HG03565 (cell line): ENCODE measurements at regions not wholly inside any gene's neighbourhood (a gene's known extent, or its start where the extent isn't known, plus 50 kb on each side); places are given as distances from the start of the nearest gene placed in this dataset.
"Not testable (repeated sequence)": the region's sequence is repeated elsewhere in the genome, so short reads cannot be mapped to it uniquely, and the experiment has no call there.

Experiments
- ATAC-seq: cut with Tn5 transposase; IDR thresholded peaks from one replicate; pipeline ENCODE4 v1.9.1; 2021; ENCODE audit warnings: mild to moderate bottlenecking, moderate library complexity; ENCODE audit not compliant: unreplicated experiment

DNA sequence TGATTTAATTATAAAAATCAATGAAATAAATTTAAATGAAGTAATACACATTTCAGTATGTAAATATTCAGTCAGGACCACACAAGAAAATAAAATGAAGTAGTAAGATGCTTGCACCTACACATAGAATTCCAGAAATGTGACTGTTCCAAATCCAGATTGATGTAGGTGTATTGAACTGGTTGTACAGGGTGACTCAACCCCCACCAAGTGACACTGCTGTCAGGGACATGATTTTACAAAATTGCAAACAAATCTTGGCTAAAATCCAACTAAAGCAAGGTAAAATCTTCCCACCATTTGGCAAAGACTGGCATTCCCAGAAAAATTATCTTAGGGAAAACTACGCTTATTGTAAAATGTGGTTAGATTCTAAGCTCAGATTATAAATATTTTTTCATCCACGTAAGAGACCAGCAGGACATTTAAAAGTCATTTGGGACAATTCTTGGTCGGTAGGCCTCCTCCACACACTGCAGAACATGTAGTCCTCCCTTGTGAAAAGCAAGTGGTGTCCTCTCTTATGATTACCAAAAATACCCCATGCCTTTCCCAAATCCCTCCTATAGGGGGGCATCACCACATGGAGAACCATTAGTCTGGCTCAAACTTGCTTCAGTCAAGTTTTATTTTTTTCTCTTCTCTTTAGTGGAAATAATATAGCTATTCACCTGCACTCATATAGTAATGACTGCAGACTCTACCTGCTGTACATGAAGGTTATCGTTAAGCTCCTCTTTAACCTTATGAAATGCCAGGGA lies 287.1 kb upstream of the SMIM30 start:
- no peak for ATAC-seq

DNA sequence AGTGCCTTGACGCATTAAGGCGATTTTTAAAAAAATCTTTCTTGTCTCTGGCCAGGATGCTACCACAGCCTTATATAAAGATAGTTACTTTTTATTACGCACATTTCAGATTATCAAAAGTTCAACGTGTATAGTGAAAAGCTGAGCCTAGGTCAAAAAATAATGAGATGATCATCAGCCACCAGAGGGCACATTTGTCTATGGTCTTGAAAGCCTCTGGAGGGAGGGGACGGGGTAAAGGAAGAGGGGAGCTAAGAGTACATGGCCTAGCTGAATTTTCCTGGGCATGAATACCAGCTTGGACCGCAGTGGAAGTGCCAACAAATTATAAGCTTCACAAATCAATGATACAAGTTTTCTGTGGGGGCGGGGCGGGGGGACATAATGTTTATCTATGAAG lies 285.9 kb upstream of the SMIM30 start:
- no peak for ATAC-seq

DNA sequence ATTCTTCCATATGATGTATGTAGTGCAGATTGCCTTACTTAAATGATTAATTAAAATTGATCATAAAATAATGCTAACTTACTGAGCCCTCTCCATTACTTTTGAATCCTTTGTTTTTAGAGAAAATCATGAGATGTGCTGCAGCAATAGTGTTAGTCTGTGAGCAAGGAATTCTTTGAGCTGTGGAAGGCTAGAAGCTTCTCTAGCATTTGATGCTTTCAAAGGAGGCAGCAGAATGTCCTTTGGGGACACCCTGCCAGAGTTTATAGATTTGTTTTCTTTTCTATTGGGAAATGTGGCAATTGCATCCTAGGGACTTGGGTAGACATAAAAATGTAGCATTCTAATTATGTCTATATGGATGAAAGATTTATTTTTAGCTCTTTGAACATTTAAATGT lies 284.1 kb upstream of the SMIM30 start:
- ATAC-seq, result no peak

DNA sequence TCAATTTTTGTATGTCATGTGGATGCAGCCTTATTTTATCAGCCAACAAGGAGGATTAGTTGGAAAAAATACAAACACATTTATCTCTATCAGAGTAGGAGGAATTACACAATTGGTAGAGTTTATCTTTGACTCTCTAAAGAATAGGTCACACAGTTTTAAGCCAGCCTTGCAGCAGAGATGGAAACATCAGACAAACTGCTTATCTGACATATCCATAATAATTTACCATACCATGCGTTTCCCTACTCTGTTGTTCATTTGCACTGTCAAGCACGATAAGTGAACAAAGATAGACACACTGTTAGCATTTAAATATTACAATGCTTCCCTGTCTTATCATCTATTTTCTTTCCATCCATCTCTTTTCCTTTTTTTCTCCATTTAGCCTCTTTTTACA lies 283.7 kb upstream of the SMIM30 start:
- ATAC-seq, result no peak

DNA sequence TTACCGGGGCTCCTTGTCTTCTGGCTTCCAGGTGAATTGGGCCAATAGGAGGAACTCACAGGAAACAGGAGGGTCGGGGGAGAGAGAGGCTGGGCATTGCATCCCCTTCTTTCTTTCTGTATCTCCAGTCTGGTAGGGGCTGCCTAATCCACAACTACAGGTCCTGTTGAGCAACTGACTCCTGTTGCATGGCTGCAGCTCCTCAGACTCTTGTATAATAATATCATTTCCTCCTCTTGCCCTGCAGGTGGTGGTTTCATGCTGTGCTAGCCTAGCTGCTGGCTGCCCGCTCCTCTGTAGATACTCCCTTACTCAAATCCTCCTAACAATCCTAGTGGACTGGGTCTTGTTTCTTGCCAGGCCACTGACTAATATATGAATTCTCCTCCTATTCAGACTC lies 276.5 kb upstream of the SMIM30 start:
- no peak for ATAC-seq

DNA sequence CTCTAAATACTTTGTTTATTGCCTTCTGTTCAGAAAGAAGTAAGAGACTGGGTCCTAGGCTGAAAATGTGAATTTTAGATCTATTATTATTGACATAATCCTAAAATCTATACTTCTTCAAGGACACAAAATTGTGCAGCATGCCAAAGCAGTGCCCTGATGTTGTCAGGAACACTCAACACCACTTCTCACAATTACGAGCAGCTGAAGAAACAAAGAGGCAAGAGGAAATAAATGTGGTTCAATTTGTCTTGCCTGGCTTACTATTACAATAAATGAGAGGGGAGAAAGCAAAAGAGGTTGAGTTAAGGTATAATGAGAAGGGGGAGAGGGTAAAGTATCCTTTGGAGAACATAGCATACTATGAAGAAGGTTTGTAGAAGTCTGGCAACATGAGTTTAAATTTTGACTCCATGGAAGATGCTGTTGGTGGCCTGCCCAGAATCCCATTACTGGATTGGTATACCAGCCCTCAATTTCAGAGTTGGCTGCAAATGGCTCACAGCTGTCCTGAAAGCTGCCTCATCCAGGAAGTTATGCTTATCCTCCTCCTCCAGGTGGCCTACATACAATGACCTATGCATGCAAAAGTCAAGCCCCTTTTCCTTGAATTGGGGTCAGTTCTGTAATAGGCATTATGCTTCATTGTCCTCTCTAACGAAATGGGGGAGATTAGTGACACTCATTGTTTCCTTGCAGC lies 274.6 kb upstream of the SMIM30 start:
- ATAC-seq, result no peak

DNA sequence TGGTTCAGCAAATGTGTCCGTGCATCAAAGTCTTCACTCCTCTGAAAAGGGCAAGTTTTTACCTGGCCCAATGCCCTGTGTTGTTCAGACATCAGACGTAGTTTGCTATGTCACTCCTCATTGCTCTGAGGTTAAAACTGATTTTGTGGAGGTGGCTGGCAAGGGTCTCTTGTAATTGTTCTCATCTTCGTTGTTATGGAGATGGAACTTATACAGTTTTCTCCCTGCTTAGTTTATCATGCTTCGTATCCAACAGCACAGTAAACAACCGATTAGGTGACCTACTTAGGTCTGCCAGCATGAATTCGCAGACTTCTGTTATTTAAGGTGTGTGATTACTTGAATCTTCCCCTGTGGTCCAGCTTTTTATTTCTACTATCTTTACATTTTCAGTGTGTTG lies 274.1 kb upstream of the SMIM30 start:
- ATAC-seq, result no peak

DNA sequence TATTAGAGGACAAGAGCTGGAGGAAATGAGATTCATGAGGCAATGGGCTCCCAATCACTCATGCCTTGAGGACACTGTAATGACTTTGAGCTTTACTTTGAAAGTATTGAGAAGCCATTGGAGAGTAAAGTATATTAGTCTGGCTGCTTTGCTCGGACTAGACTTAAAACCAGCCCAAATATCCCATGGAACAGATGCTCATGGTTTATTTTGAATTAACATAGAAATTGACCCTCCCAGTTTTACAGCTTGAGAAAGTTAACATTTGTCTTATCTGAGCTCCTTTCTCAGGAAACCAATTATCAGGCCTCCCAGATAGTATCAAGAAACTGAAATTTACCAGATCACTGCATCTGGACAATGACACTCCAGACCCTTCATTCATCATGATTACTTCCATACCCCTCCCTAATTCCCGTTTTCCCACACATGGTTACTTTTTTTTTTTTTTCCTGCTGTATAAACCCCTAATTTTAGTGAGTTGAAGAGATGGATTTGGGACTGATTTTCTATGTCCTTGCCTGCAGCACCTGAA lies 270.8 kb upstream of the SMIM30 start:
- ATAC-seq, result no peak

DNA sequence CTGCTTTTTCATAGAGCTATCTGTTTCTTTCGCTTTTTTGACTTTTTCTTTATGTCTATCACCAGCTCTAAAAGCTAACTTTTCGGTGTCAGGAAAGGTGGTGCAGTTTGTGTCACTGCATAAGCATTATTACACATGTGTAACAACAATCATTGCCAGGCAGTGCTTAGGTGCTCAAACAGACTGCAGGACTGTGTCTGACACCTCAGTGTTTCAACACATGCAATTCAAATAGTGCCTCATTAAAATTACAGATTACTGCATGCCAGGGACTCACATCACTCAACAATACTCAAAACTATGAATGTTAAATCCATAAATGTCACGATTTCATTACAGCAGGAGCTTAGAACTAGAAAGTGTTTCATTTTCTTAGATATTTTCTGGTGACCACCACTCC lies 265.3 kb upstream of the SMIM30 start:
- ATAC-seq, result no peak

DNA sequence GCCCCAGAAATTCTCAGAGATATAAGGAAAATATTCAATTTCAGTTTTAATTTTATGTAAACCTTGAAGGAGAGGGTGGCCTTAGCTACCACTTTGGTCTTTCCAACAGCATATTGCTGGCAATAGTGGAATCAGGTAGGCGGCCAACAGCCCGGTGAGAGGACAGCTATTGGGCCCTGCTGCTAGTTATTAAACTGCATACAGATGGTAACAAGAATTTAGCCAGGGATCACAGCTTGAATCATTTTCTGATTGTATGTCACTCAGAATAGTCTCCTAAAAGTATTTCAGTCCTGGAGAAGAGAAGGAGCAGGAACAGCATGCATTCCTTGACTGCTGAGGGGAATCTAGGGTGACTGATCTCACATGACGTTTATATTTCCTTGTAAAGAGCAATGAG lies 261.4 kb upstream of the SMIM30 start:
- ATAC-seq, result no peak

DNA sequence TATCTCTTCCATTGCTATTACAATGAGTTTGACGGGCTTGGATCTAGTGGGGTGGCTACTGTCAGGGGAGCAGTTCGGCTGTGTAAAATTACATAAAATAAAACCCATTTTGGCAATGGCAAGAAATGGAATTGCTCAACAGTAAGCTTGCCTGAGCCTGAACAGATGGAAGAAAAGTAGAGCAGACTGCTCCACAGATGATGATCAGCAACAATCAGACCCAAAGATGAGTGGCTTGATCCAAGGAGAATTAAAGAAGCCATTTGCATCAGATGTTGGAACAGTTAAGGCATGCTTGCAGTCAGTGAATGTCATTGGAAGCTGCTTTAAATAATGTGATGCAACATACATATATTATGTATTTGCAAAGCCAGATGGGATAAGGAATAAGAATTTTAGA lies 256.6 kb upstream of the SMIM30 start:
- no peak for ATAC-seq

DNA sequence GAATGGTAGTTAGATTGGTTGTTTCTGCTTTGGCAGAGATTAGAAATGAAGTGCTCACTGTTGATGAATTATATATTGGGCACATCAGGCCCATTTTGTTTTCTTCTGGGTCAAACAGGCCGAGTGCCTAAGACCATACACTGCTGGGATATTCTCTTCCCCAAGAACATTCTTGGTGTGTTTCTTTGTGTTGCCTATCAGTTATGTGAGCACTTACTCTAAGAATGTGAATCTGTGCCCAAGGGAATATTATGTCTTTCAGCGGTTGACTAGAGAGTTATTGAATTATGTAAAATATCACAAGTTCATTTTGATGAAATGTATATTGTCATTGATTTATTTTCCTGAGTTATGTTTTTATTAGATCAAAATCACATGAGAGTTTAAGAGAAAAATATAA lies 255.5 kb upstream of the SMIM30 start:
- no peak for ATAC-seq

DNA sequence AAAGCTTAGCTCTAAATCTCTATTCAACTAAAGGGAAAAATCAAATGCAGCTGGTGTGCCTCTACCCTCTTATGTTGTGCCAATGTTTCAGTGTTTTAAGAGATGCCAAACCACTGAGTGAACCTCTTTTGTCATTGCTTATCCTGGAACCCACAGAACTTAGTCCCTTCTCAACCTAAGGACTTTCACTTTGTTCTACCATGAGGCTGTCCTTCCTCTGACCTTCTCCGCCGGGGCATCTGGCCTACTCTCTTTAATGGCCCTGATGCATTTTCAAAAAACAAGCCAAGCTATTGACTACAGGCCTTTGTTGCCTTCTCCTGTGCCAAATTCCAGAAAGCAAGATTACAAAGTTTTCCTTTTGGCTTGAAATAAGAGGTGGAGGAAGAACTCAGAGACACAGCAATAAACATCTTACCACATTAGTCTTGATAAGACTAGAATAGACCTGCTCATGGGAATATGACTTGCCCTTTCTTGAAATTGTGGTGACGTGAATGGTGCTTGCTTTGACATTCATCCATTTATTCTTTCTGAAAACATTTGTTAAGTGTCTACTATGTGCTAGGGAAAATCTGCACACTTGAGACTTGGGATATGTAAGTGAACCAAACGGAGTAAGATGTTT lies 253.2 kb upstream of the SMIM30 start:
- no peak for ATAC-seq

DNA sequence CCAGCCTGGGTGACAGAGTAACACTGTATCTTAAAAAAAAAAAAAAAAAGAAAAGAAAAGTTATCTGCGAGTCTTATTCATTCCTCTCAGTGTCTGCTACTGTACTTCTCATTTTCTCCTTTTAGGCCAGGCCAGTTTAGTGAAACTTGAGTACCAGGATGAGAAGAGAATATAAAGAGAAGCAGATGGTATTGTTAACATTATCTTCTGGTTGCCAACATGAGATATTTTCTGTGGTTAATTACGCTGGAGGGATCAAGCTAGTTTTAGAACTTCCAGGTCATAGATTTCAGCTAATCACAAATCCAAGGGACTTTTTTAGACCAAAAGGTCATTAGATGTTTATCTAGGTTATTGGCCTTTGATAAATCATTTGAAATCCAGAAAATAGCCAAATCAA lies 252.6 kb upstream of the SMIM30 start:
- no peak for ATAC-seq

DNA sequence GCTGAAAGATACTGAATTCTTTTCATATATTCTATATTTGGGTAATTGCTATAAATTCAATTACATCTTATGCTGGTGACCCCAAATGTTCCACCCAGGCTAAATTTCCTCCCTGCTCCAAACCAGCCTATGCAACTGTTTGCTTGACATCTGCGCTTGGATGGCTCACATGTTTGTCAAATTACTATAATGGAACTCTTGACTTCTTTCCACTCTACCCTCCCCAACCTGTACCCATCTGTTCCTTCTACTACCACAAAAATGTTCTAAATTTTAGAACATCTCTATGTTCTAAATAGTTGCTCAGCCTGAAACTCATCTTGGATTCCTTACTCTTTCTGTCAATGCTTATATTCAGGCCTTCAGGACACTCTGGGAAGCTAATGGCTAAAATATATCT lies 249.9 kb upstream of the SMIM30 start:
- no peak for ATAC-seq

DNA sequence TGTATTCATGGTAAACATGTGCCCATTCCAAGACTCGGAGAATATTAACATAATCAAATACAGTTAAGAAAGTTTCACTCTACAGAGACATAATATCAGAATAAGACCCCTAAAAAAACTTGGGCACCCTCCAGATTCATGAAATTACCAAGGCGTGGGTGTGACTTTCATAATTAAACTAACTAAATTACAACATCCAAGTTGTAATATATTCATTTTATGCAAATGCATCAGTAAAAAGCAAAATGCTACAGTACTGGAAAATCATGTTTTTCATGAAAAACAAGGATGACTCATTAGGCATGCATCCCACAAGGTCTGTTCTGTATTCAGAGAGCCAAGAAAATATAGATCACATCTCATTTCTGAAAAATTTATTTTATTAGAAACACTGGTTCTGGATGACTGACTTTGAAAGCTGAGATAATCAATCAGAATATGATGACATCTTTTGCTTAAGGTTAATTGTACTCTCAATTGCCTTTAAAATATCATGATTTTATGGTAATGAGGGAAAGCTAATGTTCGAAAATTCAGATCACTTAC lies 248.8 kb upstream of the SMIM30 start:
- ATAC-seq, result no peak

DNA sequence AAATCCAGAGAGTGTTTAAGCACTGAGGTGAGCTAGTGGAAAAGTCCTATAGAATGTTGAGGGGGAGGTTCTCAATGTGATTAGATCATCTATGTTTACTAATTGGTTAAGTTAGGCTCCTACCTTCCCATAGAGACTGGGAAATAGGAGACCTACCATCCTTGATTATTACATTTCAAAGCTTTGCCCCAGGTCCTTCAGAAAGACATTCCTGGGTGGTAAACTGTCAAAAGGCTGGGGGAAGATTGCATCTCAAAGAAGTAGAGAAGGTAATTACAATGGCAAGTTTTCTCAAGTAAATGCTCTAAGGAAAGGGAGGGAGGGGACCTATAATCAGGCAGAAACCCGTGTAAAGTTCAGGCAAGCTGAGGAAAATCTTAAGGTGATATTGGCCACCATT lies 247.8 kb upstream of the SMIM30 start:
- no peak for ATAC-seq

DNA sequence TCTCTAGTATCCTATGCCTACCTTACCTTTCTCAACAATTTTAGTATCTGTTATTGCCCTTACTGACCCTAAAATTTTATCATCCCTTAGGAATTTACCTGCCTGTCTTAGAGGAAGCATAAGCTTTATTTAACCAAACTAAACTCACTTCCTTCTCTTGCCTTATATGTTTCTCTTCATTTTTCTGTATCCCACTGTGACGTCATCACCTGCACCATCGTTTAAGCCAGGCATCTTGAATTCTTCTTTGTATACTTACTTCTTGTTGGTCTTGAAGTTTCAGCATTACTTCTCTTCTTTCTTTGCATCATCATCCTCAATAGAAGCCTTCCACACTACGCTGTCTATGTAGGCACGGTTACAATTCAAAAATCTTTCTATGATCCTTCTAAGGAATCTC lies 231.0 kb upstream of the SMIM30 start:
- no peak for ATAC-seq

DNA sequence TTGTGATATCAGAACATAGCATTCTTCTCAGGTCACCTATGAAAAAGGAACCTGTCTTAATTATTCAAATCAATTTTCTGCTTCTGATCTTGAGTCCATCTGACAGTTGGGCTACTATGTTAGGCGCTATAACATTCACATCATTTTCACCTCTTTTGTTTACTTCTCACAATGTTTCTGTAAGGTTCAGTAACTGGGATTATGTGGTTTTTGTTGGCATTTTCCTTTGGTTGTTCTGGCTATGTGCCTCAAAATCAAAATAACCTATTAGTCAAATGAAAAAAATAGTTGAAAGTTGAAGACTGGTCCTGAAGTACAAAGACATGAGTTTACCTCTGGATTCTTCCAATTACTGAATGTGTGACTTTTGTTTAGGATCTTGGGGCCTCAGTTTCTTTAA lies 221.3 kb upstream of the SMIM30 start:
- no peak for ATAC-seq

DNA sequence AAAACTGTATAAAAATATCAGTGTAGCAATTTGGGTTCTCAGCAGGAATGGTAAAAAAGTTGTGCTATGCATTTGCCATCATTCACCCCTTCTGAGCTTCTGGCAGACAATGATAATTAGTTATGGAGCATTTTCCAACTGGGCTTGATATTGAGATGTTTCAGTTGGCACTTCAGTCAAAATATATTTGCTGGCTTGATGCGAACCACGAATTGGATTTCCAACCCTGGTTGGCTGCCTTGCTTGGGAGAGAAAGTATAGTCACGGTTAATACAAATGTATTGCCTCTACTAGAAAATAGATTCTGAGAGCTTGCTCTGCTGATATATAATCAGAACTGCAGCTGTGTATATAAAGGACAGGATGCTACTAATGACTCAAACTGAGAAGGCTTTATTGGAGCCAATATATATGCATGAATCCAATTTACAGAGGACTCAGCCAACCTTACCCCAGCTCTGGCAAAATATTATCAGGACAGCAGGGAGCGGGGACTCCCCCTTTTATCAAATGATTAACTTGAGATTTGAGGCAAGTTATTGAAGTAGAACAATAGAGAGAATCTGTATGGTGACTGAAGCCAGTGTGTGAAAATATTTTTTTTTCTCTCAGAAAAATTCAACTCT lies 219.8 kb upstream of the SMIM30 start:
- no peak for ATAC-seq

DNA sequence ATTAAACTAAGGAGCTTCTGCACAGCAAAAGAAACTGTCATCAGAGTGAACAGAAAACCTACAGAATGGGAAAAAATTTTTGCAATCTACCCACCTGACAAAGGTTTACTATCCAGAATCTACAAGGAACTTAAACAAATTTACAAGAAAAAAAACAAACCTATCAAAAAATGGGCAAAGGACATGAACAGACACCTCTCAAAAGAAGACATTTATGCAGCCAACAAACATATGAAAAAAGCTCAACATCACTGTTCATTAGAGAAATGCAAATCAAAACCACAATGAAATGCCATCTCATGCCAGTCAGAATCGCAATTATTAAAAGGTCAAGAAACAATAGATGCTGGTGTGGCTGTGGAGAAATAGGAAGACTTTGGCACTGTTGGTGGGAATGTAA lies 218.5 kb upstream of the SMIM30 start:
- not testable (repeated sequence) for ATAC-seq
